ENCODE measurements at regions not wholly inside any gene's neighbourhood (a gene's known extent, or its start where the extent isn't known, plus 50 kb on each side); places are given as distances from the start of the nearest gene placed in this dataset.

DNA sequence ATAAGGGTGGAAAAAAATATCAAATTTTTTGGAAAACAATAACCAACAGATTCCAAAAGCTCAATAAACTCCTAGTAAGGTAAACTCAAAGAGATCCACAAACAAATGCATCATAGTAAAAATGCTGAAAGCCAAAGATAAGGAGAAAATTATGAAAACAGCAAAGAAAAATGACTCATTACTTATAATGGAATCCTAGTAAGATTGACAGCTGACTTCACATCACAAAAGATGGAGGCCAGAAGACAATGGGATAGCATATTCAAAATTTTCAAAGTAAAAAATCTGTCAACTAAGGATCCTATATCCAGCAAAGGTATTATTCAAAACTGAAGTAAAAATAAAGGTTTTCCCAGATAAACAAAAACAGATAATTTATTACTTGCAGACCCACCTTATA is 183.4 kb upstream of the VIPR2 start:
- Histone ChIP-seq H3K9me2 (replicated peaks; ENCODE audit: control insufficient read depth, low read length) (no peaks in the 10 kb centered on the region), H3K4me1 (ENCODE audit: control insufficient read depth, low read length) (no peaks in the 10 kb centered on the region), H3F3A (ENCODE audit: control insufficient read depth, insufficient read depth) (no peaks in the 10 kb centered on the region), H3K36me3 (ENCODE audit: control insufficient read depth, low read length) (no peaks in the 10 kb centered on the region), H3K9me3 (ENCODE audit: control insufficient read depth, insufficient read depth, low read length) (peaks cover 11% of the 10 kb centered on the region; the same call in 1 of the 2 replicates), H3K4me2 (ENCODE audit: low read length) (no peak overlapping the region), H3K27me3 (ENCODE audit: control insufficient read depth, low read length) (no peaks in the 10 kb centered on the region), H4K20me1 (ENCODE audit: control insufficient read depth, insufficient read depth, low read depth, low read length) (no peaks in the 10 kb centered on the region), H3K27ac (ENCODE audit: low read depth, low read length) (no peak overlapping the region), H3K4me3 (ENCODE audit: low read length) (no peak overlapping the region), H3K79me2 (ENCODE audit: control insufficient read depth, low read length) (no peaks in the 10 kb centered on the region)
- TF ChIP-seq, protein P1, sequence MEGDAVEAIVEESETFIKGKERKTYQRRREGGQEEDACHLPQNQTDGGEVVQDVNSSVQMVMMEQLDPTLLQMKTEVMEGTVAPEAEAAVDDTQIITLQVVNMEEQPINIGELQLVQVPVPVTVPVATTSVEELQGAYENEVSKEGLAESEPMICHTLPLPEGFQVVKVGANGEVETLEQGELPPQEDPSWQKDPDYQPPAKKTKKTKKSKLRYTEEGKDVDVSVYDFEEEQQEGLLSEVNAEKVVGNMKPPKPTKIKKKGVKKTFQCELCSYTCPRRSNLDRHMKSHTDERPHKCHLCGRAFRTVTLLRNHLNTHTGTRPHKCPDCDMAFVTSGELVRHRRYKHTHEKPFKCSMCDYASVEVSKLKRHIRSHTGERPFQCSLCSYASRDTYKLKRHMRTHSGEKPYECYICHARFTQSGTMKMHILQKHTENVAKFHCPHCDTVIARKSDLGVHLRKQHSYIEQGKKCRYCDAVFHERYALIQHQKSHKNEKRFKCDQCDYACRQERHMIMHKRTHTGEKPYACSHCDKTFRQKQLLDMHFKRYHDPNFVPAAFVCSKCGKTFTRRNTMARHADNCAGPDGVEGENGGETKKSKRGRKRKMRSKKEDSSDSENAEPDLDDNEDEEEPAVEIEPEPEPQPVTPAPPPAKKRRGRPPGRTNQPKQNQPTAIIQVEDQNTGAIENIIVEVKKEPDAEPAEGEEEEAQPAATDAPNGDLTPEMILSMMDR (IDR thresholded peaks at IDR 0.05; ENCODE audit: low read depth, low read length, poor library complexity, severe bottlenecking), result no peak
- no peak for TF ChIP-seq EZH2phosphoT487 (IDR thresholded peaks at IDR 0.05; ENCODE audit: borderline replicate concordance, low read length)

DNA sequence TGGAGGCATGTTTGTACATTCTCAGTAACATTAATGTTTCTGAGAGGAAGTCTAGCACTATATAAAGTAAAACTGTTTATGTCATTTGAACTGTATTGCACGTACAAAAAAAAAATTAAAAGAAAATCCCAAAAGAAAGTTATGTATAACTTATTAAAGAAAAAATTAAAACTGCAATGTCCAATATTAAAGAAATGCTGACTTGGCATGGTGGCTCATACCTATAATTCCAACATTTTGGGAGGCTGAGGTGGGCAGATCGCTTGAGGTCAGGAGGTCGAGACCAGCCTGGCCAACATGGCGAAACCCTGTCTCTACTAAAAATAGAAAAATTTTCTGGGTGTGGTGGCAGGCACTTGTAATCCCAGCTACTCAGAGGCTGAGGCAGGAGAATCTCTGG is 178.7 kb upstream of the VIPR2 start:
- H3K27me3 ChIP-seq (ENCODE audit: control insufficient read depth, low read length), result no peaks in the 10 kb centered on the region

GRCh38 chr7:159321278-159321677 is 176.6 kb upstream of the VIPR2 start:
- H3K9me2 ChIP-seq (replicated peaks; ENCODE audit: control insufficient read depth, low read length), result no peaks in the 10 kb centered on the region
- H3K79me2 ChIP-seq (ENCODE audit: control insufficient read depth, low read length), result no peaks in the 10 kb centered on the region
- no peak overlapping the region for H3K27ac ChIP-seq (ENCODE audit: low read depth, low read length)
- H3K4me2 ChIP-seq (ENCODE audit: low read length), result no peak overlapping the region
- H3K27me3 ChIP-seq (ENCODE audit: control insufficient read depth, low read length), result no peaks in the 10 kb centered on the region
- H4K20me1 ChIP-seq (ENCODE audit: control insufficient read depth, insufficient read depth, low read depth, low read length), result no peaks in the 10 kb centered on the region
- no peaks in the 10 kb centered on the region for H3K36me3 ChIP-seq (ENCODE audit: control insufficient read depth, low read length)
- TF ChIP-seq EZH2phosphoT487 (IDR thresholded peaks at IDR 0.05; ENCODE audit: borderline replicate concordance, low read length), result no peak
- TF ChIP-seq, protein P1 (IDR thresholded peaks at IDR 0.05; ENCODE audit: low read depth, low read length, poor library complexity, severe bottlenecking), result no peak
- no peak overlapping the region for H3K4me3 ChIP-seq (ENCODE audit: low read length)
- H3K9me3 ChIP-seq (ENCODE audit: control insufficient read depth, insufficient read depth, low read length), result no peaks in the 10 kb centered on the region
- no peaks in the 10 kb centered on the region for H3K4me1 ChIP-seq (ENCODE audit: control insufficient read depth, low read length)
- no peaks in the 10 kb centered on the region for H3F3A ChIP-seq (ENCODE audit: control insufficient read depth, insufficient read depth)

More for the DNA sequence above, 178.7 kb upstream of the VIPR2 start:
- H3K27ac ChIP-seq (ENCODE audit: low read depth, low read length), result no peak overlapping the region
- no peaks in the 10 kb centered on the region for H3K4me1 ChIP-seq (ENCODE audit: control insufficient read depth, low read length)
- TF ChIP-seq, protein P1 (IDR thresholded peaks at IDR 0.05; ENCODE audit: low read depth, low read length, poor library complexity, severe bottlenecking), result no peak
- TF ChIP-seq EZH2phosphoT487 (IDR thresholded peaks at IDR 0.05; ENCODE audit: borderline replicate concordance, low read length), result no peak
- no peaks in the 10 kb centered on the region for H3K79me2 ChIP-seq (ENCODE audit: control insufficient read depth, low read length)
- H3K36me3 ChIP-seq (ENCODE audit: control insufficient read depth, low read length), result no peaks in the 10 kb centered on the region
- no peaks in the 10 kb centered on the region for H3F3A ChIP-seq (ENCODE audit: control insufficient read depth, insufficient read depth)
- H3K9me3 ChIP-seq (ENCODE audit: control insufficient read depth, insufficient read depth, low read length), result peaks cover 11% of the 10 kb centered on the region; the same call in 1 of the 2 replicates
- no peaks in the 10 kb centered on the region for H3K9me2 ChIP-seq (replicated peaks; ENCODE audit: control insufficient read depth, low read length)
- H3K4me2 ChIP-seq (ENCODE audit: low read length), result no peak overlapping the region
- no peak overlapping the region for H3K4me3 ChIP-seq (ENCODE audit: low read length)
- H4K20me1 ChIP-seq (ENCODE audit: control insufficient read depth, insufficient read depth, low read depth, low read length), result no peaks in the 10 kb centered on the region

Measured in DOHH2 (cell line).